ENCODE measurements at regions not wholly inside any gene's neighbourhood (a gene's known extent, or its start where the extent isn't known, plus 50 kb on each side); places are given as distances from the start of the nearest gene placed in this dataset.

DNA sequence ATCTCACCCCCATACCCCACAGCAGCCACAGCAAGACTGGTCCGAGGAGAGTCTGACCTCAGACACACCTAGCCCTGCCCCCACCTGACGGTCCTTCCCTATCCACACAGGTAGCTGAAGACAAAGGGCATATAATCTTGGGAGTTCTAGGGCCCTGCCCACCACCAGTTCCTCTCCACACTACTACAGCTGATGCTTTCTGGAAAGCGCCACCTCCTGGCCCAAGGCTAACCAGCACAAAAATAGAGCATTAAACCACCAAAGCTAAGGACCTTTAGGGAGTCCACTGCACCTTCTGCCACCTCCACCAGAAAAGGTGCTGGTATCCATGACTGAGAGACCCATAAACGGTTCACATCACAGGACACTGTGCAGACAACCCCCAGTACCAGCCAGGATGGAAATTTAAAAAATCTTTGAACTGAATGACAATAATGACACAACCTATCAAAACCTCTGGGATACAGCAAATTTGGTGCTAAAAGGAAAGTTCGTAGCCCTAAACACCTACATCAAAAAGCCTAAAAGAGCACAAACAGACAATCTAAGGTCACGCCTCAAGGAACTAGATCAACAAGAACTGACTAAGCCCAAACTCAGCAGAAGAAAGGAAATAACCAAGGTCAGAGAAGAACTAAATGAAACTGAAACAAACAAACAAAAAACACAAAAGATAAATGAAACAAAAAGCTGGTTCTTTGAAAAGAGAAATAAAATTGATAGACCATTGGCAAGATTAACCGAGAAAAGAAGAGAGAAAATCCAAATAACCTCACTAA lies 122.1 kb upstream of the TPRG1 start:
- no peak for DNase-seq

- no peak for DNase-seq
Measured at GRCh38 chr3:189053322-189053721, 118.4 kb upstream of the TPRG1 start.

DNA sequence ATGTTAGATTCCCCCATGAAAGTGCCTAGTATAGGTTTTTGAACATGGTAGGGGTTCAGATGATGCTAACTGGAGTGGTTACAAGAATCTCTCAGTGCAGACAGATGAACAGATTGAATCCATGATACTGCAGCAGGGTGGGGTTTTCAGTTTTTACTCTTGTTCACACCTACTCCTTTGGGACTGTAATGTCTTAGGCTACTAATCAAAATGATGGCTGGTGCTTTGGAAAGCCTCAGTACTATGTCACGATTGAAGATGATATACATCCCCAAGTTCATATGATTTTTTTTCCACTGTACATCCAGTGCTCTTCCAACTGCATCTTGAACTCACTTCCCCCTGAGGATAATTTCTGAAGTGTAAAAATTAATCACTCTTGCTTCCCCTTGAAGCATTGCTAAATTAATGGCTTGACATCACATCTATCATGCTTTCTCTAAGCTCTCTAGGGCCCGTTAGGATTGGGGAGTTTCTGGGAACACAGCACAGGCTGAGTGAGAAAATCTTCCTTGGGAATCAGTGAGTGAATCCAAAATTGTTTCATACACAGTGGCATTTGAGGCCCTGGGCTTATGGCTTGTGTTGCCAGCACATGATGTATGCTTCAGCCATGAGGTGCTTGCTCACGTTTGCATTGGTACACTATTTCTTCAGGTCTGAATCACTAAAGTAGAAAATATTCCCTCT lies 115.0 kb upstream of the TPRG1 start:
- no peak for DNase-seq

DNA sequence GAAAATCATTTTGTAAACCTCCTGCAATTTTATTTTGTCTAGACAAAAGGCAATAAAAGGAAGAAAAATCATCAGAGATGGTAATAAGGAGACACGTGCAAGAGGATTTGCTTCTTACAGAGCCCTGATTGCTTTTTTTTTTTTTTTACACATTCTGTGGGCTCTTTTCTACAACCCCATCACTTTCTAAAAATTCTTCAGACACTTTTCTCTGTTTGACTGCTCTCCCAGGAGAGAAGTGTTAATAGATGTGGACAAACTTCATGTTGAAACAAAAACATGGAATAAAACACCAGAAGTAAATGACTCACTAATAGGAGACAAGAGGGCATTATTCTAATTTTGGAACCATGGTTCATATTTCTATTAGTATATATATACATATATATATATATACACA lies 114.4 kb upstream of the TPRG1 start:
- DNase-seq = no peak

DNA sequence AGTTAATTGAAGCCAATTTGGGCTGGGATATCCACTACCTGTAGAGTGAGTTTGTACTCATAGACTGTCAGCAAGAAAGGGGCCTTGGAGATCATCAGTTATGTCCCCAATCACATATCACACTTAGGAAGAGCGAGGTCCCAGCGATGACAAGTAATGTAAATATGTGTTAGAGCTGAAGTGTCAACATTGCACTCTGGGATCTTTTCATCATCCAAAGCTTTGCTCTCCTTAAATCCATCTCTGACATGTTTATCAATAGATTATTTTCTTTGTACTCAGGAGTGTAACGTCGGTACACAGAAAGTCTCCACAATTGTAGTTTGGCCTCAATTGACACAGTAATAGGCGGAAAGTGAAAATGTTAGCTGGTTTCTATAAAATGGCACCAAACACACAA lies 113.7 kb upstream of the TPRG1 start:
- DNase-seq = no peak

GRCh38 chr3:189070965-189071364 lies 100.8 kb upstream of the TPRG1 start:
- no peak for DNase-seq

- no peak for DNase-seq
Measured at GRCh38 chr3:189071446-189071845, 100.3 kb upstream of the TPRG1 start.

GRCh38 chr3:189076449-189076848 lies 95.3 kb upstream of the TPRG1 start:
- no peak for DNase-seq

DNA sequence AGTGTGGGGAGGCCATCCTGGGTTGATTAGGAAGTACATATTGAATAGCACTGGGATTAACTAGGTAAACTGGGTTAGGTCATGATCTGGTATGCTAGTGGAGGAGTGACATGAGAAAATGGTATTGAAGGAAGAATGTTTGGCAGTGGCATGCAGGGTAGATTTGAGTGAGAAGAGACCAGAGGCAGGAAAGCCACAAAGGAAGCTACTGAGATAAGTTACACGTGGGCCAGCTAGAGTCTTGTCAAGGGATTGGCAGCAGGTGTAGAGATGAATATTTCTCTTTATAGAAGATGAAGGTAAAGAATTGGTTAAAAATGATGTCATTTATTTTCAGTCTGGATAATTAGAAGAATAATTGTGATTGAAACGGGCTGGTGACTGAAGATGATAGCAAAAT lies 91.0 kb upstream of the TPRG1 start:
- no peak for DNase-seq

- no peak for DNase-seq
Measured at GRCh38 chr3:189082666-189083427, 88.9 kb upstream of the TPRG1 start.

DNA sequence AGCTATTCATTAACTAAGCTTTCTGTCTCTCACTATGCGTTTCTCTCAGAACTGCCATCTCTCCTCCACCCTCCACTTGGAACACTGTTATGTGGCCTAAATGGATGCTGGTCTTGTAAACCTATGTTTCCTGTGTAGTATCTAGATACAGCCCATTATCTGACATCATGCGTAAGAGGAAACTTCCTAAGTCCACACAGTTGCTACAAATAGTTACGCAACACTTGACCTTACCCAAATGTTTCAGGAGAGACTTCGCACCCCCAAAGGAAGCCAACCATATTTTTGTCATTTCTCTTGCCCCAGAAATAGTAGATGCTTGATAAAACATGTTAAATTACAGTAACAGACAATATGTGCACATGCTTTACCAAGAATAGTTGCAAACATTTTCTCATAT lies 87.2 kb upstream of the TPRG1 start:
- DNase-seq = no peak

- DNase-seq = no peak
Measured at GRCh38 chr3:189092547-189092946, 79.2 kb upstream of the TPRG1 start.

- peak; percentile 71 for DNase-seq
Measured at GRCh38 chr3:189094539-189094938, 77.2 kb upstream of the TPRG1 start.

GRCh38 chr3:189096092-189096491 lies 75.7 kb upstream of the TPRG1 start:
- DNase-seq = peak; percentile 81

- DNase-seq = no peak
Measured at GRCh38 chr3:189099031-189099471, 72.7 kb upstream of the TPRG1 start.

- DNase-seq = no peak
Measured at GRCh38 chr3:189099505-189100290, 72.1 kb upstream of the TPRG1 start.

DNA sequence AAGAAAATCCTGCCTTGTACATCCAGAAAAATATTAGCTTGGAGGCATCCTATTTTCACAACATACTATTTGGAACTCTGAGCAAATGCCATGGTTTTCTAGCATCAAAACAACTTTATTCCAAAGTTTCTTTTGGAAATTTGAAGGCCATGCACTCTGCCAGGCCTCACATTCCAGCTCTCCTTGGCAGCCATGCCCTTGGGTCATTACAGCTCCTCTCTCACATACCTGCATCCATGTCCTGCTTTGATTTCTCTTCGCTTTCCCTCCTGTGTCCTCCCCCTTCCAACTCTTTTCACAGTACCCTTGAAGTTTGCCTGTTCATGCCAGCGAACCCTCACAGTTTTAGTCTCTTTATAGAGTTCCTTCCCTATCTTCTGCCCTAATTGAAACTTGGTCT lies 70.9 kb upstream of the TPRG1 start:
- no peak for DNase-seq

GRCh38 chr3:189101594-189101993 lies 70.2 kb upstream of the TPRG1 start:
- DNase-seq = no peak

DNA sequence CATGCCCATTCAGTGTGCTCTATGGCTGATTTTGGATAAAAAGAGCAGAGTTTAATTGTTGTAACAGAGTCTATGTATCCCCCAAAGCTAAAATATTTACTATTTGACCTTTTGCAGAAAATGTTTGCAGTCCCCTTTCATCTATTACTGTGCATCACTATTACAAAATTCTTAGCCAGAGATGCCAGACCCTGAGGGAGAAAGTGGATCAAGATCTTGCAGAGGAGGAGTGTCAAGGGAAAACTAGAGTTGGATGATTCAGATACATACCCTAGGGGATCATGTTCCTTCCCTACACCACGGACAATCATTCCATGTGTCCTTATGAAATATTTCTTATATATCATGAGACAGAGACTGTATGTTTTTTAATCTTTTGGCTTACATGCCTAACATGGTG lies 68.6 kb upstream of the TPRG1 start:
- no peak for DNase-seq

DNA sequence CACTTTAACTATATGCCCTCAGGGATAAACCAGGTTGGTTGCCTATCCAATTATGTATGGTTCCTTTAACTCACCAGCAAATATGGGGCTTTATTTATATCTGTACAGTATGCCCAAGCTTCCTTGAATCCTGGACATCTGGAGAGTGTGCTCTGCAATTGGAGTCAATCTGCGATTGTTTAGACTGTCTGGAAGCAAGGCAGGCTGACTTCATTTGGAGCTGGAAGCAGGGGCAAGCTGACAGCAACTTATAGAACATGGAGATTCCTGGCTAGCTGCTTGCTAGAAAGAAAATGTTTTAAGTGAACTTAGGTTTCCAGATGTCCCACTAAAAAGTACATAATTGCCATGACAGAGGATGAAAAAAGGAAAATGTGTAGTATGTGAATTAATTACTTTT lies 63.7 kb upstream of the TPRG1 start:
- no peak for DNase-seq

- no peak for DNase-seq
Measured at GRCh38 chr3:189108735-189109134, 63.0 kb upstream of the TPRG1 start.

DNA sequence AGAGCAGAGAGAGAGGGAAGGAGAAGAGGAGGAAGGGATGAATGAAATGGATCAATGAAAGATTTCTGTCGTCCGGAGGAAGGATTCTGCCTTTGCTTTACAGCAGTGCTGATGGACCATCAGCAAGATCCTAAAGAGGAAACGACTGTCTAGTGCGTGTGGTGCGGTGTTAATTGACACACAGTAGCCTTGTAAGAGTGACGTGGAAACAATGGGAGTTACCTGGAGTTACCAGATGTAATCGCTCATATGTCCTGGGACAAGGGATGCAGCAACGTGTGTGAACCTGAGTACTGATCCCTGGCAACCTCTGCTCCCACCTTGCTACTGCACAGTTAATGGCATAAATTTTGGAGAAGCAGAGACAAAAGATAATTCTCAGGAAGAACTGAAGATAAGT lies 62.6 kb upstream of the TPRG1 start:
- no peak for DNase-seq

DNA sequence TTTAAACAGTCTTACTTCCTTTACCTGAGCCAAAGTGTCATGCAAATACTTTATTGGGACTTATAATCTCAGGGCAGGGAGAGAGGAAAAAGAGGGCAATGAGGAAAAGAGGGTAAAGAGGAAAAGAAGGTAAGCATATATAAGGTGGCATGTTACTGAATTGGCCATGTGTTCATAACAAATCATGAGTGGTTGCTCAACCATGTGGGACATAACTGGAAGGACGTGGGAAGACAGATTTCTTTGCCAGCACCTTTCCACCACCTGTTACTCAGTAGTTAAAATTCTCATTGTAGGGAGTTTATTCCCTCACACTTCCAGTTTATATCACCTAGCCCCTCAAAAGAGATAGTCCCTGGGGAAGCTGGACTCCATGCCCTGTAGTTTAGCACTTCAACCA lies 54.7 kb upstream of the TPRG1 start:
- DNase-seq = no peak
